ENCODE measurements at regions not wholly inside any gene's neighbourhood (a gene's known extent, or its start where the extent isn't known, plus 50 kb on each side); places are given as distances from the start of the nearest gene placed in this dataset.

GRCh38 chr9:111250875-111251842 is 78.9 kb downstream of the OR2K2 start:
- TF ChIP-seq CTCF (IDR thresholded peaks at IDR 0.05) (no peak), POLR2A (IDR thresholded peaks at IDR 0.05) (no peak)
- DNase-seq: no peak
- no peaks in the 10 kb centered on the region for H3K9me3 ChIP-seq
- no peak overlapping the region for H3K4me3 ChIP-seq
- H3K4me1 ChIP-seq: no peaks in the 10 kb centered on the region
- intact Hi-C loops (cut with DNase I; ENCODE audit: low total_unique reads): no loop called here
- no peak overlapping the region for H3K27ac ChIP-seq
- H3K36me3 ChIP-seq (ENCODE audit: low read depth, missing control alignments): no peaks in the 10 kb centered on the region
- 86 to 88% methylated on average over 8 of the region's 8 CpGs for WGBS, 2 donors
- H3K27me3 ChIP-seq: no peaks in the 10 kb centered on the region

DNA sequence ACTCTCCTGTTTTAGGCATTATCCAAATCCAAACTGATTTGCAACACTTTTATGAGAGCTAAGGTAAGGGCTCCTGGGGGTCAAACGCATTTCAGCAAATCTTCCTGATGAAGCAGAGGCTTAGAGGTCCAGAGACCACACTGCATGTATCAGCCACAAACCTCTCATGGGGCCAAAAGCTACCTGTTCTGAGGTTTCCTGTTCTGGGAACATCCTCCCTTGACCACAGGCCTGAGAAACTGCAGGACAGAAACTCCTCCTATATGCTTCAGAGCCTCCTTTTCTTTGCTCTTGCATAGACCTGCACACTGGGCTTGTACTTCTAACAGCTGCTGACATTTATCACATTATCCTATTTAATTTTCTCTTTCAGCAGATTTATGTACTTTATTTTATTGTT is 92.6 kb downstream of the OR2K2 start:
- Histone ChIP-seq H3K27me3 (no peaks in the 10 kb centered on the region), H3K27ac (no peak overlapping the region), H3K9me3 (no peaks in the 10 kb centered on the region), H3K4me1 (no peaks in the 10 kb centered on the region), H3K4me3 (no peak overlapping the region), H3K36me3 (ENCODE audit: low read depth, missing control alignments) (no peaks in the 10 kb centered on the region)
- TF ChIP-seq POLR2A (IDR thresholded peaks at IDR 0.05): no peak
- no peak for TF ChIP-seq CTCF (IDR thresholded peaks at IDR 0.05)
- no peak for DNase-seq
- intact Hi-C loops (cut with DNase I; ENCODE audit: low total_unique reads): no loop called here
- WGBS, 2 donors: 67 to 81% methylated on average over 1 of the region's 1 CpG

GRCh38 chr9:111236332-111236731 is 93.7 kb downstream of the OR2K2 start:
- intact Hi-C loops (cut with DNase I; ENCODE audit: low total_unique reads): no loop called here
- Histone ChIP-seq H3K9me3 (no peaks in the 10 kb centered on the region), H3K27ac (no peak overlapping the region), H3K4me3 (no peak overlapping the region), H3K4me1 (no peaks in the 10 kb centered on the region), H3K36me3 (ENCODE audit: low read depth, missing control alignments) (no peaks in the 10 kb centered on the region), H3K27me3 (no peaks in the 10 kb centered on the region)
- no peak for TF ChIP-seq CTCF (IDR thresholded peaks at IDR 0.05)
- WGBS, 2 donors: 35 to 45% methylated on average over 2 of the region's 2 CpGs
- no peak for DNase-seq

- Histone ChIP-seq H3K27me3 (no peaks in the 10 kb centered on the region), H3K36me3 (ENCODE audit: low read depth, missing control alignments) (no peaks in the 10 kb centered on the region), H3K27ac (no peak overlapping the region), H3K9me3 (no peaks in the 10 kb centered on the region), H3K4me3 (no peak overlapping the region), H3K4me1 (no peaks in the 10 kb centered on the region)
- intact Hi-C loops (cut with DNase I; ENCODE audit: low total_unique reads): no loop called here
- 89 to 90% methylated on average over 3 of the region's 3 CpGs for WGBS, 2 donors
- DNase-seq: no peak
- no peak for TF ChIP-seq CTCF (IDR thresholded peaks at IDR 0.05)
Observed at GRCh38 chr9:111233963-111234362, 96.1 kb downstream of the OR2K2 start.

Measured in testis (tissue), 2 donors.